Liver (tissue), 8 donors: ENCODE measurements at regions not wholly inside any gene's neighbourhood (a gene's known extent, or its start where the extent isn't known, plus 50 kb on each side); places are given as distances from the start of the nearest gene placed in this dataset.

ENCODE experiments used
- DNase-seq: peaks from one replicate; pipeline ENCODE4 v3.0.0-alpha.2; 2017; ENCODE audit warnings: low spot score
- H3K27ac ChIP-seq, 2 donors: one replicate each; pipeline ENCODE4 v1.7.0; 2013; ENCODE audit warnings: inconsistent platforms in 2 of 2, low read length in 2 of 2, control low read depth in 1 of 2, low read depth in 1 of 2, mild to moderate bottlenecking in 1 of 2
- H3K27me3 ChIP-seq, 4 donors: one replicate each; pipeline versions ENCODE4 v1.6.1 to v1.7.0; 2013; ENCODE audit warnings: low read length in 3 of 4, inconsistent platforms in 1 of 4, mild to moderate bottlenecking in 1 of 4, moderate library complexity in 1 of 4; ENCODE audit not compliant: control insufficient read depth in 4 of 4, insufficient read depth in 4 of 4
- H3K36me3 ChIP-seq, 4 donors: one replicate each; pipeline versions ENCODE4 v1.6.1 to v1.7.0; 2013; ENCODE audit warnings: low read length in 3 of 4, mild to moderate bottlenecking in 3 of 4, low read depth in 1 of 4, moderate library complexity in 1 of 4; ENCODE audit not compliant: control insufficient read depth in 4 of 4, insufficient read depth in 3 of 4
- H3K4me1 ChIP-seq, 4 donors: one replicate each; pipeline versions ENCODE4 v1.6.1 to v1.7.0; 2013; ENCODE audit warnings: low read length in 3 of 4, mild to moderate bottlenecking in 3 of 4, moderate library complexity in 1 of 4; ENCODE audit not compliant: control insufficient read depth in 4 of 4, insufficient read depth in 4 of 4
- H3K4me3 ChIP-seq, 3 donors: one replicate each; pipeline versions ENCODE4 v1.6.1 to v1.7.0; 2013; ENCODE audit warnings: low read length in 3 of 3, control low read depth in 1 of 3, low read depth in 1 of 3, mild to moderate bottlenecking in 1 of 3
- H3K9ac ChIP-seq, 2 donors: one replicate each; pipeline ENCODE4 v1.7.0; 2013; ENCODE audit warnings: low read length in 2 of 2, mild to moderate bottlenecking in 2 of 2, moderate library complexity in 2 of 2, control low read depth in 1 of 2, low read depth in 1 of 2
- H3K9me3 ChIP-seq, 4 donors: one replicate each; pipeline versions ENCODE4 v1.6.1 to v1.7.0; 2013; ENCODE audit warnings: low read length in 3 of 4; ENCODE audit not compliant: control insufficient read depth in 4 of 4
- EGR1 ChIP-seq, 2 donors: IDR thresholded peaks; 2 replicates each; pipeline ENCODE4 v1.6.1; 2016 to 2018; ENCODE audit warnings: antibody characterized with exemption in 2 of 2, low read depth in 2 of 2
- FOXA1 ChIP-seq: IDR thresholded peaks from 2 replicates; pipeline ENCODE4 v1.6.1; 2016; ENCODE audit warnings: antibody characterized with exemption
- GABPA ChIP-seq, 2 donors: IDR thresholded peaks in 1 of 2; conservative IDR thresholded peaks in 1 of 2; 2 replicates each; pipeline ENCODE4 v1.6.1; 2016; ENCODE audit warnings: antibody characterized with exemption in 2 of 2, mild to moderate bottlenecking in 1 of 2, moderate library complexity in 1 of 2
- HNF4A ChIP-seq, 2 donors: conservative IDR thresholded peaks; 2 replicates each; pipeline ENCODE4 v1.6.1; 2016; ENCODE audit warnings: antibody characterized with exemption in 2 of 2, mild to moderate bottlenecking in 2 of 2
- HNF4G ChIP-seq: IDR thresholded peaks from 2 replicates; pipeline ENCODE4 v1.6.1; 2016; ENCODE audit warnings: antibody characterized with exemption
- JUND ChIP-seq, 2 donors: IDR thresholded peaks; 2 replicates each; pipeline ENCODE4 v1.6.1; 2016; ENCODE audit warnings: antibody characterized with exemption in 2 of 2
- NR2F2 ChIP-seq: IDR thresholded peaks from 2 replicates; pipeline ENCODE4 v1.6.1; 2016; ENCODE audit warnings: antibody characterized with exemption
- RXRA ChIP-seq, 2 donors: IDR thresholded peaks; 2 replicates each; pipeline ENCODE4 v1.6.1; 2017 to 2018; ENCODE audit warnings: antibody characterized with exemption in 2 of 2, mild to moderate bottlenecking in 1 of 2
- SP1 ChIP-seq: IDR thresholded peaks from 2 replicates; pipeline ENCODE4 v1.6.1; 2018; ENCODE audit warnings: antibody characterized with exemption, mild to moderate bottlenecking
- TAF1 ChIP-seq: conservative IDR thresholded peaks from 2 replicates; pipeline ENCODE4 v1.6.1; 2016; ENCODE audit warnings: antibody characterized with exemption, mild to moderate bottlenecking
- YY1 ChIP-seq: IDR thresholded peaks from 2 replicates; pipeline ENCODE4 v1.6.1; 2016; ENCODE audit warnings: antibody characterized with exemption, mild to moderate bottlenecking
- WGBS: extraction: QIAGEN DNeasy Blood & Tissue Kit; methylation state at CpG from one replicate; pipeline ENCODE4 v1.1.7; 2013; 5-methylcytosine and 5-hydroxymethylcytosine counted together
- TF ChIP-seq, protein P1 (sequence below): IDR thresholded peaks from 2 replicates; pipeline ENCODE4 v1.6.1; 2016; ENCODE audit warnings: antibody characterized with exemption
- TF ChIP-seq, protein P2 (sequence below): IDR thresholded peaks from 2 replicates; pipeline ENCODE4 v1.6.1; 2016; ENCODE audit warnings: antibody characterized with exemption
- TF ChIP-seq, protein P3 (sequence below): IDR thresholded peaks from 2 replicates; pipeline ENCODE4 v1.6.1; 2016; ENCODE audit warnings: antibody characterized with exemption
- TF ChIP-seq, protein P4 (sequence below): fragments of 150-350 bp; IDR thresholded peaks from 2 replicates; pipeline ENCODE4 v1.5.1; 2017; ENCODE audit warnings: improper control_type of control experiment, low read depth, low read length; ENCODE audit not compliant: missing input control
- donor health status: healthy.
- donor health status: healthy.
- donor health status: healthy.
- donor health status: healthy.
- donor health status: healthy.

DNA sequence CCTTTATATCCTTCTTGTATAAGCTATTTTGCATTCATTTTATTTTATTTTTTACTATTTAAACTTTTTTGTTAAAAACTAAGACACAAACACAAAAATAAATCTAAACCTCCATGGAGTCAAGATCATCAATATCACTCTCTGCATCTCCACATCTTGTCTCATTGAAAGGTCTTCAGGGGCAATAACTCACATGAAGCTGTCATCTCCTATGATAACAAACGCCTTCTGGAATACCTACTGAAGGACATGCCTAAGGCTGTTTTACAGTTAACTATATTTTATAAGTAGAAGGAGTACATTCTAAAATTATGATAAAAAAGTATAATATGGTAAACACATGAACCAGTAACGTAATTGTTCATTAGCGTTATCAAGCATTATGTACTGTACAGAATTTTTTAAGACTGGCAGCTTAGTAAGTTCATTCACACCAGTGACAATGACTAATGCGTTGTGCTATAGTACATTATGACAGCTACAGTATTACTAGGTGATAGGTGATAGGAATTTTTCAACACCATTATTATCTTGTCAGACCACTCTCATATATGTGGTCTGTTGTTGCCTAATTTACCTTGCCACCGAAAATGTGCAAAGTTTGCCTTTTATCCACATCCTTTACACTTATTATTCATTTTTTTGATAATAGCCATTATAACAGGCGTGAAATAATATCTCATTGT lies 390.7 kb upstream of the SLITRK1 start:
- H3K9me3 ChIP-seq, result no peaks in the 10 kb centered on the region
- no peak overlapping the region for H3K9ac ChIP-seq
- H3K4me1 ChIP-seq, result no peaks in the 10 kb centered on the region
- no peak overlapping the region for H3K27ac ChIP-seq
- TF ChIP-seq SP1 (no peak), EGR1 (IDR thresholded peaks at IDR 0.05; ENCODE audit: low read depth in 2 of 2) (no peak), TAF1 (no peak), JUND (IDR thresholded peaks at IDR 0.05) (no peak), NR2F2 (no peak), FOXA1 (no peak), HNF4A (conservative IDR thresholded peaks at IDR 0.05) (no peak), YY1 (no peak), GABPA (IDR thresholded peaks at IDR 0.05 in 1 of 2, conservative IDR thresholded peaks at IDR 0.05 in 1 of 2) (no peak), HNF4G (no peak), RXRA (IDR thresholded peaks at IDR 0.05) (no peak)
- TF ChIP-seq, protein P1, sequence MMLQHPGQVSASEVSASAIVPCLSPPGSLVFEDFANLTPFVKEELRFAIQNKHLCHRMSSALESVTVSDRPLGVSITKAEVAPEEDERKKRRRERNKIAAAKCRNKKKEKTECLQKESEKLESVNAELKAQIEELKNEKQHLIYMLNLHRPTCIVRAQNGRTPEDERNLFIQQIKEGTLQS, result no peak
- TF ChIP-seq, protein P2, sequence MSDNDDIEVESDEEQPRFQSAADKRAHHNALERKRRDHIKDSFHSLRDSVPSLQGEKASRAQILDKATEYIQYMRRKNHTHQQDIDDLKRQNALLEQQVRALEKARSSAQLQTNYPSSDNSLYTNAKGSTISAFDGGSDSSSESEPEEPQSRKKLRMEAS, result no peak
- TF ChIP-seq, protein P3, sequence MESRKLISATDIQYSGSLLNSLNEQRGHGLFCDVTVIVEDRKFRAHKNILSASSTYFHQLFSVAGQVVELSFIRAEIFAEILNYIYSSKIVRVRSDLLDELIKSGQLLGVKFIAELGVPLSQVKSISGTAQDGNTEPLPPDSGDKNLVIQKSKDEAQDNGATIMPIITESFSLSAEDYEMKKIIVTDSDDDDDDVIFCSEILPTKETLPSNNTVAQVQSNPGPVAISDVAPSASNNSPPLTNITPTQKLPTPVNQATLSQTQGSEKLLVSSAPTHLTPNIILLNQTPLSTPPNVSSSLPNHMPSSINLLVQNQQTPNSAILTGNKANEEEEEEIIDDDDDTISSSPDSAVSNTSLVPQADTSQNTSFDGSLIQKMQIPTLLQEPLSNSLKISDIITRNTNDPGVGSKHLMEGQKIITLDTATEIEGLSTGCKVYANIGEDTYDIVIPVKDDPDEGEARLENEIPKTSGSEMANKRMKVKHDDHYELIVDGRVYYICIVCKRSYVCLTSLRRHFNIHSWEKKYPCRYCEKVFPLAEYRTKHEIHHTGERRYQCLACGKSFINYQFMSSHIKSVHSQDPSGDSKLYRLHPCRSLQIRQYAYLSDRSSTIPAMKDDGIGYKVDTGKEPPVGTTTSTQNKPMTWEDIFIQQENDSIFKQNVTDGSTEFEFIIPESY, result no peak
- no peak overlapping the region for H3K4me3 ChIP-seq
- DNase-seq, result no peak
- no peaks in the 10 kb centered on the region for H3K36me3 ChIP-seq
- 69% methylated on average over 6 of the region's 6 CpGs for WGBS
- no peaks in the 10 kb centered on the region for H3K27me3 ChIP-seq

DNA sequence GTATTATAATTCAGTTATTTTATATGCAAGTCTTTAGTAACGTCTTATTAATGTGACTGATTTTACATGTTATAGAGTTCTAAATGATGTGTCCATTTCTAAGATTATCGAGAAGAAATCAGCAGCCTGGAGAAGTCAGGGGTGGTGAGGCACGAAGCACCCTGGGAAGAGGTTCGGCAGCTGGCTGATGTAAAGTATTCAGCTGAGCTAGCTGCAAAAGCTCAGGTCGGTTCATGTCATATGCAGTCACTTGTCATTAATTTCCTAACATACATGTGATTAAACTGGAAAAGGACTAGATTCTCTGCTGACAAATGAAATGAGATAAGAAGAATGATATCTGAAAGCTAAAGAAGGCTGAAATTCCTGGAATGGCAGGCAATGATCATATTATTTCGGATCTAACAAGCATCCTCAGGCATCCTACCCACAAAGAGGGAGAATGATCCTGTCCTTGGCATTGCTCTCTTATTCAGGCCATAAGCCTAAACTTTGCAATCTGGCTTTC lies 383.0 kb upstream of the SLITRK1 start:
- Histone ChIP-seq H3K27ac (no peak overlapping the region), H3K9ac (no peak overlapping the region), H3K4me1 (no peaks in the 10 kb centered on the region), H3K4me3 (no peak overlapping the region), H3K36me3 (no peaks in the 10 kb centered on the region), H3K27me3 (no peaks in the 10 kb centered on the region), H3K9me3 (no peaks in the 10 kb centered on the region)
- TF ChIP-seq EGR1 (IDR thresholded peaks at IDR 0.05; ENCODE audit: low read depth in 2 of 2) (no peak), HNF4G (no peak), RXRA (IDR thresholded peaks at IDR 0.05) (no peak), JUND (IDR thresholded peaks at IDR 0.05) (no peak)
- TF ChIP-seq, protein P4, sequence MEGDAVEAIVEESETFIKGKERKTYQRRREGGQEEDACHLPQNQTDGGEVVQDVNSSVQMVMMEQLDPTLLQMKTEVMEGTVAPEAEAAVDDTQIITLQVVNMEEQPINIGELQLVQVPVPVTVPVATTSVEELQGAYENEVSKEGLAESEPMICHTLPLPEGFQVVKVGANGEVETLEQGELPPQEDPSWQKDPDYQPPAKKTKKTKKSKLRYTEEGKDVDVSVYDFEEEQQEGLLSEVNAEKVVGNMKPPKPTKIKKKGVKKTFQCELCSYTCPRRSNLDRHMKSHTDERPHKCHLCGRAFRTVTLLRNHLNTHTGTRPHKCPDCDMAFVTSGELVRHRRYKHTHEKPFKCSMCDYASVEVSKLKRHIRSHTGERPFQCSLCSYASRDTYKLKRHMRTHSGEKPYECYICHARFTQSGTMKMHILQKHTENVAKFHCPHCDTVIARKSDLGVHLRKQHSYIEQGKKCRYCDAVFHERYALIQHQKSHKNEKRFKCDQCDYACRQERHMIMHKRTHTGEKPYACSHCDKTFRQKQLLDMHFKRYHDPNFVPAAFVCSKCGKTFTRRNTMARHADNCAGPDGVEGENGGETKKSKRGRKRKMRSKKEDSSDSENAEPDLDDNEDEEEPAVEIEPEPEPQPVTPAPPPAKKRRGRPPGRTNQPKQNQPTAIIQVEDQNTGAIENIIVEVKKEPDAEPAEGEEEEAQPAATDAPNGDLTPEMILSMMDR, result no peak
- TF ChIP-seq, protein P1, result no peak
- no peak for DNase-seq
- WGBS, result 61% methylated on average over 6 of the region's 6 CpGs
